ENCODE measurements at regions not wholly inside any gene's neighbourhood (a gene's known extent, or its start where the extent isn't known, plus 50 kb on each side); places are given as distances from the start of the nearest gene placed in this dataset.

GRCh38 chr6:16956361-16956760, 145.5 kb upstream of the STMND1 start:
- no peak for TF ChIP-seq EP300 (IDR thresholded peaks at IDR 0.05)
- no peak for TF ChIP-seq POLR2AphosphoS5 (IDR thresholded peaks at IDR 0.05)
- TF ChIP-seq CTCF (IDR thresholded peaks at IDR 0.05): no peak
- no peak for TF ChIP-seq POLR2A (IDR thresholded peaks at IDR 0.05; ENCODE audit: low read depth)

Data from esophagus muscularis mucosa (tissue), 4 donors.